Left lobe of liver (tissue), 2 donors: ENCODE measurements at regions not wholly inside any gene's neighbourhood (a gene's known extent, or its start where the extent isn't known, plus 50 kb on each side); places are given as distances from the start of the nearest gene placed in this dataset.
"Not testable (repeated sequence)": the region's sequence is repeated elsewhere in the genome, so short reads cannot be mapped to it uniquely, and the experiment has no call there.

Experiments used
- ATAC-seq: fragments of 200-7000 bp; cut with Tn5 transposase; one replicate; pipeline ENCODE4 v1.9.1; 2020; ENCODE audit warnings: mild to moderate bottlenecking, moderate library complexity
- DNase-seq: peaks from one replicate; pipeline ENCODE4 v3.0.0-alpha.2; 2020; ENCODE audit warnings: low spot score
- donor health status: DM: no; HTN: no; CAD: no; lungs with moderate emphysema.
- donor health status: DM: no; HTN: yes; CAD: no.

- no peak for ATAC-seq
- DNase-seq, result no peak
Measured at GRCh38 chr1:101366513-101367215, 129.8 kb downstream of the S1PR1 start.

DNA sequence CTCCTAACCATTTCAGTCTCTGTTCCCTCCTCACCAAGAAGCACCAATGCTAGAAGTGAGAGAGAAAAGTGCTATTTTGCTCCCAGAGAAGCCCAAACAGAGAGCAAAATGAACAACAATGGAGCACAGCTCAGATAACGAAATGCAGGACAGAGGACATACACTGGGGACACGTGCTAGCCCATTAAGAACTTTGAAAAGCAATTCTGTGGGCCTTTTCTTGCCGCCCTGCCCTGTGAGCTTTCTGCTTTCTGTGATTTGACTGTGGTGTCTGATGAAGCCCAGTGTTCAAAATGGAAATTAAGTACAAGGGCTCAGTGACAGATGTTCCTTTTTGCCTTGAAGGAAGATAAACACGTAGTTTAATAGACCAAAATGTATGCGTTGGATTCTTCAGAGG, 130.8 kb downstream of the S1PR1 start:
- DNase-seq, result no peak

DNA sequence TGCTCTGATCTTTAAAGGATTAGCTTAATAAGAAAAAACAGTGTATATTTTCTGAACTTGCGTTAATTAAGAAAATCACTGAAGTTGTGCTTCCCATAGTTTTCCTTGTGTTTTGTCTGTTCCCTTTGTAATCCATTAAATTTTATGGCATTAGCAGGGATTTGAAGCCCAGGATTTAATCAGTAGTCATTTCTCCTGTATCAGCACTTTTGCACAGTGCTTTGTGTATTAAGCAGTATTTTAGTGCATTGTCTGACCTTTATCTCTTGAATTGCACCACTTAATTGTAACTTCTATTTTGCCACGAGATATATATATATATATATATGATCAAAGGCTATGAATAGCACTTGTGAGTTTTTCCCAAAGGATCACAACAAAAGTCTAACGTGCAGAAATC, 133.7 kb downstream of the S1PR1 start:
- DNase-seq, result no peak
- no peak for ATAC-seq

More for the DNA sequence above, 130.8 kb downstream of the S1PR1 start:
- no peak for ATAC-seq

DNA sequence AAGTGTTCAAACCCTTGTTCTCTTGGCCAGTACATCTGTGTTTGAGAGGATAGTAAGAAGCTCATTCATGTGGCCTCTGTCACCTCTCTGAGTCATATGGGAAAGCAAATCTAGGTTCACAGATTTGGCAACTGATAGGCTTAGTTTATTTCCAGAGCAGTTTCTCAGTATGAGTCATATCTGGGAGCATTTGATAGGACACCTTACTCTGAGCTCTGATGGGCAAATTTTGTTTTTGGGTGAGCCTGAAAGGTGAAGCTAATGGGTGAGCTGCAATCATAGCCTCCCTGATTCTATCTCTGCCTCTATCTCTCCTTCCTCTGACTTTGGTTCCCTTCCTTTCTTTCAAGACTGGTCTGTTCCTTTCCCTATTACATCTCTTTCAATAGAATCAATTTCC, 134.4 kb downstream of the S1PR1 start:
- DNase-seq (no peak), ATAC-seq (no peak)

- DNase-seq (no peak), ATAC-seq (no peak)
Measured at GRCh38 chr1:101373570-101373969, 136.8 kb downstream of the S1PR1 start.

GRCh38 chr1:101375448-101375847, 138.6 kb downstream of the S1PR1 start:
- ATAC-seq, DNase-seq: not testable (repeated sequence)

GRCh38 chr1:101376121-101377083, 139.6 kb downstream of the S1PR1 start:
- ATAC-seq (no peak), DNase-seq (no peak)

GRCh38 chr1:101377084-101377835, 140.4 kb downstream of the S1PR1 start:
- DNase-seq, result no peak
- no peak for ATAC-seq

DNA sequence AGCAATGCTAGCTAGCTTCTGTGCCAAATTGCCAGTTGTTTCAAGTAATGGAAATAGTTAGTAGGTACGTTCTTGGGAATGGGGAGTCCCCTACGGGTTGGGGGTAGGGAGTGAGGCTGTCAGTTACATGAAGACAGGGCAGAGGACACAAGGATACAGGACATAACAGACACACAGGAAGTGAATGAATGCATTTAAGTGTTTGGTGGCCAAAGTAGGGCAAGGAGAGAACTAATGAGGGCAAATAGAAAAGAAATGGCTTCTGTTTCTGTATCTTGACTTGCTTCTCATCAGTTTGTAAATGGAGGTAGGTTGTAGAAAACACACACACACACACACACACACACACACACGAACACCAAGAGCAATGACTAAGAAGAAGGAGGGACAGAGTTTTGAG, 142.2 kb downstream of the S1PR1 start:
- no peak for ATAC-seq
- DNase-seq, result no peak

- DNase-seq (no peak), ATAC-seq (no peak)
Measured at GRCh38 chr1:101379950-101380349, 143.1 kb downstream of the S1PR1 start.

GRCh38 chr1:101382135-101382534, 145.3 kb downstream of the S1PR1 start:
- no peak for ATAC-seq
- DNase-seq, result no peak

- no peak for DNase-seq
- no peak for ATAC-seq
Measured at GRCh38 chr1:101388904-101389546, 152.2 kb downstream of the S1PR1 start.

DNA sequence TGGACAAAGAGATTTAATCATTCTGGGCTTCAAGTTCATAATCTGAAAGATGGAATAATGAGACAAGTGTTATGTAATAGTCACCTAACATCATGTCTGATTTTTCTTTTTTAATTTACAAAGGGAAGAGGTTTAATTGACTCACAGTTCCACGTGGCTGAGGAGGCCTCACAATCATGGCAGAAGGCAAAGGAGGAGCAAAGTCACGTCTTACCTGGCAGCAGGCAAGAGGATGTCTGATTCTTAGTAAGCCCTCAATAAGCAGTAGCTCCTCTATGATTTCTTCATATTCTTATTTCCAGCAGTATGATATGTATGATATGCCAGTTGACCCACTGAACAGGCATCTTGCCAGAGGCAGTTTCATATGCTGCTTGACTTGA, 152.7 kb downstream of the S1PR1 start:
- no peak for DNase-seq
- ATAC-seq, result no peak

GRCh38 chr1:101392552-101392951, 155.7 kb downstream of the S1PR1 start:
- no peak for DNase-seq
- no peak for ATAC-seq

GRCh38 chr1:101394041-101394440, 157.2 kb downstream of the S1PR1 start:
- DNase-seq (no peak), ATAC-seq (no peak)

- DNase-seq (no peak), ATAC-seq (no peak)
Measured at GRCh38 chr1:101399222-101399621, 162.4 kb downstream of the S1PR1 start.

GRCh38 chr1:101406271-101406670, 169.5 kb downstream of the S1PR1 start:
- DNase-seq (no peak), ATAC-seq (no peak)

DNA sequence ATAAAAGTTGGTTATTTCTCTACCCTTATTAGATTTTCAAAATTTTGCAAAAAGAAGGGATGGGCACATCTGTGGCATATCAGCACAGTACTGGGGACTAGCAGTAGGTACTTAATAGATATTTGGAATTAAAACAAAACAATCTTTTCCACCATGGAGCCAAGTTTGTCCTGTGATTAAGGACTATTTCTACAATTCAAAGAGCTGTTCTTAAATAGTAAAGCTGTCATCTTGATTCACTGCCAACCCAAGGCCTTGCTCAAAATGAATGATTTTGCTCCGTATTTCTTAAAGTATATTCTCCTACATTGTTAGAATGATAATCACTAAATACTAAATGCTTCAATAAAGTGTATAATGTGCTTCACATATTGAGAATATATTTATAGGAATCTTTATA, 169.9 kb downstream of the S1PR1 start:
- no peak for ATAC-seq
- DNase-seq, result no peak

GRCh38 chr1:101407505-101408211, 170.8 kb downstream of the S1PR1 start:
- ATAC-seq (no peak), DNase-seq (no peak)
